ENCODE measurements at regions not wholly inside any gene's neighbourhood (a gene's known extent, or its start where the extent isn't known, plus 50 kb on each side); places are given as distances from the start of the nearest gene placed in this dataset.

DNA sequence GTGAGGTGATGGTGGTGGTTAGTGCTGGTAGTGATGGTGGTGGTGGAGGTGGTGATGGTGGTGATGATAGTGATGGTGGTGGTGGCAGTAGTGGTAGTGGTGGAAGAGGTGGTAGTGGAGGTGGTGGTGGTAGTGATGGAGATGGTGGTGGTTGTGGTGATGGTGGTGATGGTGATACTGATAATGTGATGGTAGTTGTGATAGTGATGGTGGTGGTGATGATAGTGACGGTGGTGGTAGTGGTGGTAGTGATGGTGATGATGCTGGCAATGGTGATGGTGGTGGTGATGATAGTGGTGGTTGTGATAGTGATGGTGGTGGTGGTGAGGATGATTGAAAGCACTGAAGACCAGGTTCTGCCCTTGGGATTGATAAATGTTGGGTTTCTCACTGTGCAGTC, 85.2 kb upstream of the SLC1A3 start:
- DNase-seq (ENCODE audit: low spot score) = no peak
- TF ChIP-seq, protein P1, sequence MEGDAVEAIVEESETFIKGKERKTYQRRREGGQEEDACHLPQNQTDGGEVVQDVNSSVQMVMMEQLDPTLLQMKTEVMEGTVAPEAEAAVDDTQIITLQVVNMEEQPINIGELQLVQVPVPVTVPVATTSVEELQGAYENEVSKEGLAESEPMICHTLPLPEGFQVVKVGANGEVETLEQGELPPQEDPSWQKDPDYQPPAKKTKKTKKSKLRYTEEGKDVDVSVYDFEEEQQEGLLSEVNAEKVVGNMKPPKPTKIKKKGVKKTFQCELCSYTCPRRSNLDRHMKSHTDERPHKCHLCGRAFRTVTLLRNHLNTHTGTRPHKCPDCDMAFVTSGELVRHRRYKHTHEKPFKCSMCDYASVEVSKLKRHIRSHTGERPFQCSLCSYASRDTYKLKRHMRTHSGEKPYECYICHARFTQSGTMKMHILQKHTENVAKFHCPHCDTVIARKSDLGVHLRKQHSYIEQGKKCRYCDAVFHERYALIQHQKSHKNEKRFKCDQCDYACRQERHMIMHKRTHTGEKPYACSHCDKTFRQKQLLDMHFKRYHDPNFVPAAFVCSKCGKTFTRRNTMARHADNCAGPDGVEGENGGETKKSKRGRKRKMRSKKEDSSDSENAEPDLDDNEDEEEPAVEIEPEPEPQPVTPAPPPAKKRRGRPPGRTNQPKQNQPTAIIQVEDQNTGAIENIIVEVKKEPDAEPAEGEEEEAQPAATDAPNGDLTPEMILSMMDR (IDR thresholded peaks at IDR 0.05; ENCODE audit: extremely low read depth, missing control alignments) = no peak

DNA sequence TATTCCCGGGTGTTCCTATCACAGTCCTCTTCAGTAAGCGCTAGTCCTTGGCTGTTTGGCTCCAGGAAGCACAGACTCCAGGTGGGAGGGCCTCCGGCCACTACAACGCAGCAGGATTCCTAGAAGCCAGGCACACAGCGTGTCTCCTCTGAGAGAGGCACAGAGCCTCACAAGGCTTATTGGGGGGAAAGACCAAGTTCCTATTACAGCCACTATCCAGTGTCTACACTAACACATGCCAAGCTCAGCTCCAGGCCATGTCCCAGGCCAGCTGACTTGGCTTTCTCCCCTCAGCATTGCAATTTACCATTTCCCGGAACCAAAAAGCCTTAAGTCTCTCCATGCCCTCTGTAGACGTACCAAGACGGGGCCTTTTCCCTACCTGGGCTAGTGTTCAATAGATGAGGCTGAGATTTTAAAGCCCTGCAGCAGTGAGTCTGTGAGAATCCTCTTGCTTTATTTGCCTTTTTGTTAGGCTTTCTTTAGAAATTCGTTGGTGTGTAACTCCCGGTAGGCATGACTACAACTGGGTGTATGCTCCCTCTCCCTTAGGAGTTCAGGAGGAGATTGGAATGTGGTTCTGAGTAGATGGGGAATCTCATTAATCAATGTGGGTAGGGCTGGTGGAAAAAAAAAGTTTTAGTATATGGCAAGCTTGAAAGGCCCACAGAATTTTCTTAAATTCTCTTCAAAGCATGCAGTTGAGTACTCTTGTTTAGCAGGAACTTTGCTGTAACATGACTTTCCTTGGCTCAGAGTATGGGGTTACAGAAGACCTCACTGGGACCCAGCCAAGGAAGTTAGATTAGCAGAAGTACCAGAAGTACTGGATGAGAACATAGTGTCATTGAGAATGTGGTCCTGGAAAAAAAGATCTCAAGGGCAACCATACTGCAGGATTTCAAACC, 84.3 kb upstream of the SLC1A3 start:
- DNase-seq (ENCODE audit: low spot score) = no peak
- TF ChIP-seq, protein P1 (IDR thresholded peaks at IDR 0.05; ENCODE audit: extremely low read depth, missing control alignments) = no peak

DNA sequence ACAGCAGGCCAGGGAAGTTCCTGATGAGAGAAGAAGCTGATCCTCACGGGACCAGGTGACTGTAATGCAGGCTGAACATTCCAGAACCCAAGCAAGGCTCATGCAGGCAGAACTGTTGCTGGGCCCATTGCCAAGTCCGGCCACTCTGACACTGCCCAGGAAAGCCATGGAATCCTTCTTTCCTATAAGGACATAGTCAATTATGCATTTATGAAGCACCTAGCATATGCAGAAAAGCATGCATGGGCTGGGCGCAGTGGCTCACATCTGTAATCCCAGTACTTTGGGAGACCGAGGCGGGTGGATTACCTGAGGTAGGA, 83.7 kb upstream of the SLC1A3 start:
- TF ChIP-seq, protein P1 (IDR thresholded peaks at IDR 0.05; ENCODE audit: extremely low read depth, missing control alignments) = no peak
- no peak for DNase-seq (ENCODE audit: low spot score)

DNA sequence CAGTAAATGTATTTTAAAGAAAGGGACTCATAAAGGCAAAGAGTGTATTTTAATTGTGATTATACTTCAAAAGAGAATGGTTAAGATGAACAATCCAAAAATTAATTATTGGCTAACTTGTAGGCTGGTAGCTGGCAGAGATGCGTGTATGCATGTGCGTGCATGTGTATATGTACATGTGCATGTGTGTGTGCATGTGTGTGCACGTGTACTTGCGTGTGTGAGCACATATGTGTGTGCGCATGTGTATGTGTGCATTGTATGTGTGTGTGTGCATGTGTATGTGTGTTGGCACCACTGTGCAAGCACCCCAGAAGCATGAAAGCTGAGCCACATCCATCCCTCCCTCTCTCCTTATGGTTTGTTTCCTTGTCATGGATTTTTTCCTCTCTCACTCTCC, 83.0 kb upstream of the SLC1A3 start:
- TF ChIP-seq, protein P1 (IDR thresholded peaks at IDR 0.05; ENCODE audit: extremely low read depth, missing control alignments) = no peak
- DNase-seq (ENCODE audit: low spot score) = no peak

DNA sequence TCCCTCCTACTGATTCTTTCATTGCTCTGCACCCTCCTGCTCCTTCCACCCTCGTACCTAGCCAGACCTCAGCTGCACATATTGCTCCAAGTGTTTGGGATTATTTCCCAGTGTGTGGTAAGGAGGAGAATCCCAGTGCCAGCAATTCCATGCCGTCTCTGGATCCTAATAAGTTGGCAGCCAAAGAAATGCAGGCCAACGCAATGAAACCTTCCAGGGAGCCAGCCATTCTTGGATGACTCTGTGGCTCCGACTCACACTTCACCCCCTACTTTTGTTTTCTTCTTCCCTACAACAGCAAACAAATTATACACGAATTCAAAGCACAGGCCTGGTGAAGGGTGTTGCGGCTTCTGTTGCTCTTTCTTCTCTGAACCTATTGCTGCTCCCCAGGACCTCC, 82.5 kb upstream of the SLC1A3 start:
- TF ChIP-seq, protein P1 (IDR thresholded peaks at IDR 0.05; ENCODE audit: extremely low read depth, missing control alignments) = no peak
- DNase-seq (ENCODE audit: low spot score) = no peak

DNA sequence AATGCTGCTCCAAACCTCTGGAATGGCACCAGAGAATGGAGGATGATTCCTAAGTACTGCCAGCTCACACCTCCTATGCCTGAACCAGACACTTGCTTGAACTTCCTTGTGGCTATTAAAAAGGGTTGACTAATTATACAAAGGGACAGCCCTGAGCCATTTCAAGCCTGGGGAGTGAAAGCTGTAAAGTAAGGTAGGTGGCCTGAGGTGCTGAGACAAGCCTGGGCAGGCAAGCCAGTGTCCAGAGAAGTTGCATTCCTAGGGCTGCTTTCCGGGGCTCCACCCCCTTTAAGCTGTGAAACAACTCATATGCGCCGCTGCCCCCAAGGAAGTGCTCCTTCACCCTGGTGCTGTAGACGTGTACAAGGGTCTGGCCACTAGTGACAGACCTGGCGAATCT, 79.9 kb upstream of the SLC1A3 start:
- TF ChIP-seq, protein P1 (IDR thresholded peaks at IDR 0.05; ENCODE audit: extremely low read depth, missing control alignments) = no peak
- no peak for DNase-seq (ENCODE audit: low spot score)

DNA sequence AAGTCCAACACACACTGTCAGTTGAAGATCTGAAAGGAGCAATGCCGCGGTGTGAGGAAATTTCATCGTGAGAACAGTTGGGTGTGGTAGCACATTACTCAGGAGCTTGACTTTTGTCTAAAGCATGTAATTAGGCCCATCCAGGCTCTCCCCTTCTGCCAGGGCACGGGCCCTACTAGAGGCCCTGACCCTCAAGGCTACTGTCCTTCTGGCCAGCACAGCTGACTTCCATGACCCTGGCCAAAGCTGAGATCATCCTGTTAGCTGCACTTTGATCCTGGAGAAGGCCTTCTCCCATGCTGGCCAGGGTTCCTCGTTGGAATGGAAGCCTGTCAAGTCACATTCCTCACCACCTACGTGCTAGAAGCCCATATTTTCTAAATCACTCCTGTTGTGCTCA, 77.8 kb upstream of the SLC1A3 start:
- DNase-seq (ENCODE audit: low spot score) = no peak
- TF ChIP-seq, protein P1 (IDR thresholded peaks at IDR 0.05; ENCODE audit: extremely low read depth, missing control alignments) = no peak

All from GM20000 (cell line).